HG02973 (cell line): ENCODE measurements at regions not wholly inside any gene's neighbourhood (a gene's known extent, or its start where the extent isn't known, plus 50 kb on each side); places are given as distances from the start of the nearest gene placed in this dataset.

ENCODE experiments used
- ATAC-seq: cut with Tn5 transposase; IDR thresholded peaks from one replicate; pipeline ENCODE4 v1.9.1; 2021; ENCODE audit warnings: moderate library complexity; ENCODE audit not compliant: unreplicated experiment

DNA sequence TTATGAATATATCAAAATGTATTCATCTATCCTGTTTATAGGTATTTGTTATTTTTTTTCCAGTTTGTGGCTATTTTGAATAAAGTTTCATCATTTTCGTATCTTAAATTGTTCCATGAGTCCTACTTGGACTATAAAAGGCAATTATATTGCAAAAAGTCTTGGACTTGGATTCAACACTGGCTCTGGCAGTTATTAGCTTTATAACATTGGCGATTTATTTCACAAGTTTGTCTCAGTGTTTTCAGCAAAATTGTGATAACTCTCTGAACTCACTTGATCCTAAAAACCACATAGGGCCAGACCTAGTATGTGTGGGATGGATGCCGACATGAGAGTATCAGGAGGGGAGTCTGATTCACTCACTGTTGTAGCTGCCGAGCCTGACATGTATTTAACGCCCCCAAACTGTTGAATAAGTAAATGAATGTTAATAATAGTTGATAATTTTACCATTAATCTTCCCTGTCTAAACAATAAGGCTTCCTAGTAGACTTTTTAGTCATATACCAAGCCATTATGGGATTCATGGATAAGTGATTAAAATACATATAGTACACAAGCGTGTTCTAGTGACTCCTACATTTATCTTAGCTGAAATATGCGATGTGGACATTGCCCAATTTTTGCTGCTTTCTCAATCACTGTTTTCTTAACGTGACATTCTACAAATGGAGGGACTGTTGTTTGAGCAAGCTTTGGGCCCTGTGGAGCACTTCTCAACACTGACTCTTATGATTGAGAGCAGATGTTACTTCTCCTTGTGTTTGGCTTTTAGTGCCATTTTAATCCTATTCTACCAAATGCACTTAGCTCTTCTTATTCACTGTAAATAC is 907.6 kb downstream of the EPHA4 start:
- ATAC-seq: no peak

DNA sequence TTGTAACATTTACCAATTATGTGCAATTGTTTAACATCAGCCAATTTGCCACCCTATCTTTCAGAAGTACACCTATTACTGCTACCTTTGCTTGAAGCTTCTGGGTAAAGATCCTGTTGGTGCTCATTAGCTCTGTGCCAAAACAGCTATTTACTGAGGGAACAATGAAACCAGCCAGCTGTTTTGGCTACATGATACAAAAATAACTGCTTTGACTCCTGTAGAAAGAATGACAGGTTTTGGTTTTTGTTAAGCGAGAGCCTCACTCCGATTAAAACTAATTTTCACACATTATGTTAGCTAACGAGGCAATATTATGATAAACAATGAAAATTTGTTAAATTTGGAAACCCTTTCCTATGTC is 907.0 kb downstream of the EPHA4 start:
- ATAC-seq: no peak

- no peak for ATAC-seq
Observed at GRCh38 chr2:220669324-220669723, 902.8 kb downstream of the EPHA4 start.

GRCh38 chr2:220670511-220670910 is 901.6 kb downstream of the EPHA4 start:
- ATAC-seq: no peak

DNA sequence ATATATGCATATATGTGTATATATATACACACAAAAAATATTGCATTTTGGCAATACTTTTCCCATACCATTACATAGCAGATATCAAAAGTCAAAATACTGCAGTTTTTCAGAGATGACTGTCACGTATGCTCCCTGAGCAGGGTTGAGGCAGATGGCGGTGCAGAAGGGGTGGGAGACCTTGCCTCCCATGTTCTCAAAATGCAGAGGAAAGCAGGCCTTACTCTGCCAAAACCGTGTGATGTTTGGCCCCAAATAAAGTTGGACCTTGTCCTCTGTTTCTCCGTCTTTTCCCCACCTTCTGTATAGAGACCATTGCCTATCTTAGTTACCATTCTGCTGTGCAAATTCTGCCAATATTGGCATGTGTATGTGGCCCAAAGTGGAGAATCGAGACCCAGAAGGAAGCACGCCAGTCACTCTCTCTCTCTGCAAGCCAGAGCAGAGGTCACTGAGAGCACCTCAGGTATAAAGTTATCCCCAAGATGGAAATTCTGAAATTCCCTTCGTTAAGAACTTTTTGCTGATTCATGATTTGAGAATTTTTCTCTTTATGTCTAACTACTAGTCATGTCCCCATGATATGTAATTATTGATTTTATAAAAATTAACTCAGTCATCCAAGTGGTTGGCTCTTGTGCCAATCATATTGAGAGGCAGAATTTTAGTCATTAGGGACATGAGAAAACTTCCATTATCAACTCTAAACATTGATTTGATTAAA is 898.8 kb downstream of the EPHA4 start:
- ATAC-seq: no peak

DNA sequence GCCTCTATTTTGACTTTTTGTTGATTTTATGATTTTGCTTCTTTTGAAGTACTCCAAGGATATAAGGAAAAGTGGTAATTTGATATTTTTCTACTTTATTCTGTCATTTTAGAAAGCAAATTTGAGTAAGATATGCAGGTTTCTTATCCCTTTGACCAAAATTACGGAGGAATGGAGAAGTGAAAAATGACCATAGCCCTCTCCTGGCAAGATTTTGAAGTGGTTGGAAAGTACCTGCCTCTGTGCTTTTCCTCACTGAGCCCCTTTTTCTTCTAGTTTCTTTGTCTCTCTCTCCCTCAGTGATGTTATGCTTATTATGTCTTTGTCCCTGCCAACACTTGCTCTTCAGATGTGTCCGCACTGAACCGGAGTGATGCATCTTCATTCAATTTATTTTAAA is 898.1 kb downstream of the EPHA4 start:
- no peak for ATAC-seq

DNA sequence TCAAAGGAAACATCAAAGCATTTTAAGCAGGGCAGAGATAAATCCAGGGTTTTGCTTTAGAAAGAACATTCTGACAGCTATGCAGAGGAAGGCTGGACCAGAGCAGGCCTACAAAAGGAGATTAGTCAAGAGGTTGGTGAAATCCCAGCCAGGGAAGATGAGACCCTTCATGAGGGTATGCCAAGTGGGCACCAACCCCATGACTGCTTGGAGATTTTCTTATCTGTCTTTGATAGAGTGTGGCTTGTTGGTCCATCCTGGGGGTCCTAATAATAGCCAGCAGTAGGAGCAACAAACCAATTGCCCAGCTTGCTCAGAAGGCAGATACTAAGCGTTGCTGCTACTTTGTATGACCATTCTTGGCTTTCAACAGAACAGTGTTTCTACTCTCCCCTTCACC is 895.4 kb downstream of the EPHA4 start:
- no peak for ATAC-seq

- no peak for ATAC-seq
Observed at GRCh38 chr2:220678943-220679342, 893.2 kb downstream of the EPHA4 start.

GRCh38 chr2:220682616-220683015 is 889.5 kb downstream of the EPHA4 start:
- ATAC-seq: no peak

DNA sequence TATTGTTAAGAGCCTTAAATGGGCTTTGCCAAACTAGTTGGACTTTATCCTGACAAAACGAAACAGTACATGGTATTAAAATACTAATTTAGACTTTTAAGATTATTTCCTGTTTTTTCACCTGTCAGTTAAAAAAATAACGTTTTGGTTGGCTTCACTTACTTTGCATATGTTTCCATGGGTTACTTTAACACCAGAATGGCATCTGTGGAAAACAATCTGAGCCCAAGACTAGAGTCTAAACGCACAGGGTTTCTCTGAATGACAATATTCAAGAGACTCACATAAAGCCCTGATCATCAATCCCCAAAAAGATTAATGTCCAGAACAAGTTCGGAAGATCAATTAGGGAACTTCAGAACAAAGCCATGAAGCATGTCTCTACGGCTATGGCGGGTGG is 888.0 kb downstream of the EPHA4 start:
- ATAC-seq: no peak

DNA sequence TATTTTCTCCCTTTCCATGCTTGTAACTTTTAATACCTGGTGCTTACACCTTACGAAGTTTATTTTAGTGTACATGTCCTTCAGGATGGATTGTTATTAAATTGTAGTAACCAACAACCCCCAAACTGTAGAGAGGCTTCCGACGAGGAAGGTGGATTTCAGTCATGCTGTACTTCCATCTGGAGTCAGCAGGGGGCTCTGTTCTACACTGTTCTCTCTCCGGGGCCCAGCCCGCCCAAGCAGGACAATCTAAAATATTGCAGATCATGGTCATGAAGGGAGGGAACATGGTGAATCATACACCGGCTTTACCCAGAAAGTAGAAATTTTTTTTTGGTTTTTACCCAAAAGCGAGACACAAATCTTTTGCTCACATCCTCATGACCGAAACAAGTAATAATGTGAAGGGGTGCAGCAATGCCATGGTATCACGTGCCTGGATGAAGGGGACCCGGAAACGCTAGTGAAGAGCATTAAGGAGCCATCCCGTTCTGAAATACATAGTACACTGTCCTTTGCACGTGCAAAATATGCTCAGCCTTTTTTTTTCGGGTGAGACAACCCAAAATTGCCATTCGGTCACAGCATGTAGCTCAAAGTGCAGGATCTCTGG is 884.8 kb downstream of the EPHA4 start:
- peak; percentile 82 for ATAC-seq

DNA sequence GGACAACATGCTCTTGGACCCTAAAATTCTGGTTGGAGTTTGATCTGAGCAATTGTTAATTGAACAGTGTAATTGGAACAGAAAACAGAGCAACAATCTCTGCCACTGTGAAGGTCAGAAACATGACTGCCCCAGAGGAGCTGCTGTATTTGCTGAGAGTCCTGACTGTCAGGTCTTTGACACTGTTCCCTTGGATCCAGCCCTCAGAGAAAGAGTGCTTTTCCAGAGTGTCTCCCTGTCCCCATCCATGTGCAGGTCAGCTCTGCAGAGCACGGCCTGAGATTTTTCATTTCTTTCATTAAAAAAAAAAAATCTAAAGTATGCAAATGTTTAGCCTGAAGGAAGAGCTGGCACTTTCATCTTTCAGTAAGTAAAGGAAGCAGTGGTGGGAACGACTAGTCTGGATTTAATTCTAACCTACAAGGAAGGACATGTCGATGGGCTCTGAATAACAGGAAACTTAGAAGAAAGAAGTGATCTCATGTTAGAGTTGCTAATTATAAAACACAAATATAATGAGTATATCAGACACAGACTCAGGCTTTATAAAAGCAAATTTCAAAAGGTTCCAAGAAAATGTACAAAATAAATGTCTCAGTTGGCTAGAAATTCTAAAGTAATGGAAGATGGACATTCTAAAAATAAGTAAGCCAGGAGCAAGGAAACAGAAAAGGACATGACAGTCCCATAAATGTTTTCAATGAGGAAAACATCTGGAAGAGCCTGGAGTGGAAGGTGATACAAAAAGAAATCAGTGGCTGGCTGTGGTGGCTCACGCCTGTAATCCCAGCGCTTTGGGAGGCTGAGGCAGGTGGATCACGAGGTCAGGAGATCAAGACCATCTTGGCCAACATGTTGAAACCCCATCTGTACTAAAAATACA is 876.5 kb downstream of the EPHA4 start:
- no peak for ATAC-seq

DNA sequence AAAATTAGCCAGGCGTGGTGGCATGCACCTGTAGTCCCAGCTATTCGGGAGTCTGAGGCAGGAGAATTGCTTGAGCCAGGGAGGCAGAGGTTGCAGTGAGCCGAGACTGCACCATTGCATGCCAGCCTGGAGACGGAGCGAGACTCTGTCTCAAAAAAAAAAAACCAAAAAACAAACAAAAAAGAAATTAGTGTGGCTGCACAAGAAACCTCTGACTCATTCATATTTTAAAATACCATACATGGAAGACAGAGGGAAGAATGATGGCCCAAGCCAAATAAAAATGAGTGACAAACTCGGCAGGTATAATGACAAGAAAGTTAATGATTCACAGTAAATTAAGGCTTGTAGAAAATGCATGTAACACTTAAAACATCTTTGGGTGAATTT is 875.8 kb downstream of the EPHA4 start:
- ATAC-seq: no peak

GRCh38 chr2:220697011-220697410 is 875.1 kb downstream of the EPHA4 start:
- ATAC-seq: no peak

- ATAC-seq: no peak
Observed at GRCh38 chr2:220701115-220701514, 871.0 kb downstream of the EPHA4 start.

- no peak for ATAC-seq
Observed at GRCh38 chr2:220703279-220703678, 868.8 kb downstream of the EPHA4 start.

- ATAC-seq: no peak
Observed at GRCh38 chr2:220704081-220704480, 868.0 kb downstream of the EPHA4 start.

GRCh38 chr2:220704810-220705209 is 867.3 kb downstream of the EPHA4 start:
- no peak for ATAC-seq

GRCh38 chr2:220705678-220706077 is 866.4 kb downstream of the EPHA4 start:
- ATAC-seq: no peak

- no peak for ATAC-seq
Observed at GRCh38 chr2:220707261-220707660, 864.8 kb downstream of the EPHA4 start.

GRCh38 chr2:220708366-220708765 is 863.7 kb downstream of the EPHA4 start:
- ATAC-seq: no peak
